ENCODE measurements at regions not wholly inside any gene's neighbourhood (a gene's known extent, or its start where the extent isn't known, plus 50 kb on each side); places are given as distances from the start of the nearest gene placed in this dataset.
"Not testable (repeated sequence)": the region's sequence is repeated elsewhere in the genome, so short reads cannot be mapped to it uniquely, and the experiment has no call there.

DNA sequence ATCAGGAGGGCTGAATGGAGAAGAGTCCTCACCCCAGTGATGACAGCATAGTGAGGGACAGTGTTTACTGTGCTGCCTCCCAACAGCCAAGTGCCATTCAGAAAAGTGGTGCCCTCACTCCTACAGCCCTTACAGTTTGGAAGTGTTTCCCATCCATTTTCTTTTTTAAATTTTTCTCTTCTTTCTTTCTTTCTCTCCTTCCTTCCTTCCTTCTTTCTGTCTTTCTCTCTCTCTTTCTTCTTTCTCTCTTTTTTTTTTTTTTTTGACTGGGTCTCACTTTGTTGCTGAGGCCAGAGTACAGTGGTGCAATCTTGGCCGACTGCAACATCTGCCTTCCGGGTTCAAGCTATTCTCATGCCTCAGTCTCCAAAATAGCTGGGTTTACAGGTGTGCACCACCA lies 755.3 kb downstream of the UQCRFS1 start:
- DNase-seq = no peak

DNA sequence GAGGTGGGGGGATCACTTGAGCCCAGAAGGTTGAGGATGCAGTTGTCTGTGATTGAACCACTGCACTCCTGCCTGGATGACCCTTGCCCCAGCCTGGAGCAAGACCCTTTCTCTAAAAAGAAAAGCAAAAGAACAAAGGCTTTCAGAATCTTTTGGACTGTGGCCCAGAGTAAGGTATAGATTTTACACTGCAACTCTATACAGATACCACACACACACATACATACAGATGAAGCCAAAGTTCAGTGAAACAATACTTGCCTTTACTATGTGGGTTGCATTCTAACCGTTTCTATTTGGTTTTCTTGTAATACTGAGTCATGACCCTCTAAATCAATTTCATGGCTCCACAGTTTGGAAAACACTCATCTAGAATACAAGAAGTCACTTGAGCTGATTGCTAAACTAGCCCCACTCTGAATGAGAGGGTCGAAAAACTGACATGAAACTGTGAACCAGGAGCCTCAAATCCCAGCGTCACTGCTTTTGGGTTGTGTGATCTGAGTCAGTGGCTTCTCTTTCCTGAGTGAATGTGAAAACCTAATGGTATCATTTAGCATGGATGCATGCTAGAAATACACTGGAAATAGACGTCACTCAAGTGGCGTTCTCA lies 756.1 kb downstream of the UQCRFS1 start:
- DNase-seq = no peak

DNA sequence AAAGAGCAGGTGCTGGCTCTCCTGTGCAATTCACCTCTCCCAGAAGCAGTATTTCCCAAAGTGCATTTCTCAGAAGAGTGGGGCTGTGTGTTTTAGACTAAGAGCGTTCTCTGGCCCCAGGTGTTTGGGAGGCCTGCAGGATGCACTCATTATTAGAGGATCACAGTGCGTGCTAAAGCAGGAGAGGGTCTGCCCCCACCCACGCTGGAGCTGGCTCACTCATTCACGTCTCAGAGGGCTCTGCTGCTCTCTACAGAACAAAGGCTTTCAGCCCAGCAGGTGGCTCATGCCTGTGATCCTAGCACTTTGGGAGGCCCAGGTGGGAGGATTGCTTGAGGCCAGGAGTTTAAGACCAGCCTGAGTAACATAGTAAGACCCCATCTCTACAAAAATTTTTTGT lies 756.7 kb downstream of the UQCRFS1 start:
- DNase-seq = no peak

DNA sequence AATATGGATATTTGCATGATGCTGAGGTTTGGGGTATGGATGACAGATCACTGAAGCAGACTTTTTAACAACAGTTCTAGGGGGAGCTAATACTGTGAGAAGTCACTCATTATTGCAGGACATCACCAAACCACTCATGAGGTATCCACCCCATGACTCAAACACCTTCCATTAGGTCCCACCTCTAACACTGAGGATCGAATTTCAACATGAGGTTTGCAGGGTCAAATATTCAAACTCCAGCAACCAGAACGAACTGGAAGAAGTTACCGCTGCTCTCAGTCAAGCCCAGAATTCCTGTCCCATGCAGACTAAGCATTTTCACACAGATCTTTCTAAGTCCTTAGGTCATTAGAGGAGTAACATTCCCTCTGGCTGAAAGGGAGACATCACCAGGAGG lies 758.9 kb downstream of the UQCRFS1 start:
- DNase-seq = no peak

DNA sequence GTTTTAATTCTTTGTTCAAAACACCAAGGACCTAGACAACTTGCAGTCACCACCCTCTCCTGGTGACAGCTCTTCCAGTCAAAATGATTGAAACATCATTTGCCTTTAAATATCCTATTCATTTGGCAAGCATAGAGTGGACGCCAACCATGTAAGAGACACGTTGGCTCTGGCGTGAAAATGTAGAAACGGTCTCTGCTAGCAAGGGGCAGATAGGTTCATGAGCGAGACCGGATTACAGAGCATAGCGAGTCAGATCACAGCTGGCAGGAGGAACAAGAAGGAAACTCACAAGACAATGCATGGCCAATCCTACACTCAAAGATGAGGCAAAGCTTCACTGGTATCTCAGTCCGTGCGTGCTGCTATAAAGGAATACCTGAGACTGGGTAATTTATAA lies 759.5 kb downstream of the UQCRFS1 start:
- DNase-seq = no peak

DNA sequence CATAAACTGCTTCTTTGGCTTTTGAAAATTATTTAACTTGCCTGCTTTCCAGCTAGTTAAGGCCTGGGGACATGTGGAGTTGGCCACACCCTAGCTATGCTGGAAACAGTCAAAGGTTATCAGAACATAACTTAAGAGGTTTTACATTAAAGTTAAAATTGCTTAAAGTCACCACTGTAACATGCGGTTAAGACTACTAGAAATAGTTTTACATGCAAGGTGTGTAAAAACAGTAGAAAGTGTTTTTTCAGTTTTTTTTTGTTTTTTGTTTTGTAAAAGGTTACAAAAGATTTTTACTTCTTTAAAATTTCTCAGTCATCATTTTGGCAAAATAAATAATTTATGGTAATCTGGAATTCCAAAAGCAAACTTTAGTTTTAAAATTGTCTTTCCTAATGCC lies 763.1 kb downstream of the UQCRFS1 start:
- DNase-seq = no peak

DNA sequence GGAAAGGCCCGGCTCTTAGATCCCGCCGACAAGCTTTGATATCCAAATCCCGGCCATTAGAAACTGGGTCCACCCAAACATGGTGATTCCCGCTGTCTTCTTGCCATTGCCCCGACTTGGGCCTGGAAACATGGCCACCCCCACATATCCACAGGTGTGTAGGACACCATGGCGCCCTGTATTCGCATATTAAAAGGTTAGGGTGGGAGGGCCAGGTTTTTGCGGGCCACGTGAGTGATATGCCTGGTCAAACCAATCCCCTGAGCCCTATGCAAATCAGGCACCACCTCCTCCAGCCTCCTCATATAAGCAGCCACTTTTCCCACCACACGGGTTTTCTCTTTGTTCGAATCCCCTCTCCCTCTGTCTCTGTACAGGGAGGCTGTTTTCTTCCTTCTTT lies 766.4 kb downstream of the UQCRFS1 start:
- no peak for DNase-seq

DNA sequence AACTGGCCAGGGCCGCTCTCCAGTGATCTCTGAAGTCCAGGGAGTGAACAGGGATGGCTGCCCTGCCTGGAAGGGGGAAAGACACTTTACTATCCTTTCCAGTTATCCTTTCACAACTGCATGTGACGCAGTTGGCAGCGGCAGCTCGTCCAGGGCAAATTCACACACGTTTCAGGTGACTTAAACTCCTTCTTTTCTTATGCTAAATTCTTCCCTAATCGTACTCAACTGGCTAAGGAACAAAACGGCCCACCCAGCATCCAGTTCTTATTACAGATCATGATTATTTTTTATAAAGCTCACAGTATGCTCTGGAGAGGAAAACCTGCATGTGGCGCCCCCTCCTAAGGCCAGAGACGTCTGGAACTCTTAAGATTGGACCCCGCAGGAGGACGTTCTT lies 767.1 kb downstream of the UQCRFS1 start:
- DNase-seq = no peak

DNA sequence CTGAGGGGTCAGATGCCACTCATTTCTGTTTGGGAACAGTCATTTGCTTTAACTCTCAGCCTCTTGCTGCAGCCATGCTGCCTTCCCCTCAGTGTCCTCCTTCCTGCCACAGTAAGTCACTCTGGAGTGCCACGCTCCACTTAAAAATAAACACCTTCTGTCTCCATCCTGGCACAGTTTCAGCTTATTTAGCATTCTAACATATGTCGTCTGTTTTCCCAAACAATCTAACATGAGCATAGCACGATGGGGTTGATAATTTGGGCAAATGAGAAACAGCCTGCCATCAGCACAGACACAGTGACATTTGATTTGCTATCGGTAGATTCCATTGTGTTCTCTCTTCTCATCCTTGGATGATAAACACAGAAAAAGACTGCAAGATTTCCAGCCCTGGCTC lies 768.6 kb downstream of the UQCRFS1 start:
- DNase-seq = no peak

DNA sequence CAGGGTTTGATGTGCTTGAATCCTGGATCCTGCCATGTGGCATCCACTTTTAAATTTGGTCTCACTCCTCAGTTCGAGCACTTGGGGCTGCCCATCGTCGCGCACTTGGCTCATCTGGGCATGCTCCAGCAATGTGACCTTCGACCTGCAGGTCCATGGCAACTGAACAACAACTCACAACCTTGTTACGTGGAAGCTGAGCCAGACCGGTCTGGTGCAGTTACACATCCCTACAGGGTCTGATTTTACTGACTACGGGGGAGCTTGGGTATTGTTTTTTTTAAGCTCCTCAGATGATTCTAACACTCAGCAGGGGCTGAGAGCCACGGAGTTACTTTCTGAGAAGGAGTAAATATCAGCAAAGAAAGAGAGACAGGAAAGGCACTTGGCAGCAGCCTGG lies 769.6 kb downstream of the UQCRFS1 start:
- DNase-seq = no peak

DNA sequence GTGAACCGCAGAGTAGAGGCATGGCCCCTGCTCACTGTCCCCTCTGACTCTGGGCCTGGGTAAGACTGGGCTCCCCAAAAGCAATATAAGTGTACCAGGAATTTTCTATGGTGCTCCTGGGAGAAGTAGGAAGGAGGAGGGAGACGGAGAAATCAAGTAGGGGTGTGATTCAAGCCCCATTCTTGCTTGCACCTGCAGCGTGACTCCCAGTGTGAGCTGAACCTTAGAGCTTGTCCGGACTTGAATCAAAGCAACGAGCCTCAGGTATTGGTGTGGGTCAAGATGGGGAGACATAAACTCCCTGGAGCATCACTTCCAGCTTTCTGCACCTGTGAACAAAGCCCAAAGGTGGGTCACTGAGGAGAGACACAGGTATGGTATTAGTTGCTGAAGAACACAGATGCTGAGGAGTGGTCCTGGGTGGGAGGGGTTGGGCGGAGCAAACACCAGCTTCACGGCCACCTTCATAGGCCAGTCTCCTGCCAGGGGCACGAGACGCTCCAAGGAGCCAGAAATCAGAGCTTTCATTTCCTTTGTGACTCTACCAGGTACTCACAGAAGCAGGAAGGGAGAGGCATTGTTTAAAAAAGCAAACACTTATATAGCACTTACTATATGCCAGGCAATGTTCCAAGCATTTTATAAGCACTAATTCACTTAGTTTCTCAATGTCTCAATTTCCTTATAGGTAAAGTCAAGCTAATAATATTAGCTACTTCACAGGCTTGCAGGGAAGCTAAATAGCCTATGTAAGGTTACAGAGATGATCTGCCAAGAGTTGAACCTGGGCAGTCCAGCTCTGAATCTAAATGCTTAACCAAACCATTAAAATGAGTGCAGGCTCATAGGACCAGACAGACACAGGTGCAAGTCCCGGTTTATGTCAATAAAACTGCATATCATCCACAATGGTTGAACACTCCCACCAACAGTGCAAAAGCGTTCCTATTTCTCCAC lies 775.3 kb downstream of the UQCRFS1 start:
- DNase-seq = no peak

DNA sequence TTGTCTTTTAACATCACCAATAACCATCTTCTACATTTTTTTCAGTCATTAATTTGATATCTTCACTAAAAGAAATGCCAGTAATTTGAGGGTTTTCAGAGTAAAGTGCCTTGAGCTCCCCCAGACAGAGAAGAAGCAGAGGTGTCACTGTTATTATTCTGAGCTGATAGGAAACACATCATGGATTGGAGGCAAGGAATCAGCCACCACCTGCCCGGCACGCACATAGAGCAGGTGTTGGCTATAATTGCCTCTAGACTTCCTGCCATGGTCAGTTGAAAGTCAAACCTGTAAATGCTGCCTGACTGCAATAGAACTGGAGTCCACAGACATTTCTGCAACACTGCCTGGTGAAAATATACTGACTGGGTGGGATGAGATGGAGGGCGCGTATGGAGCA lies 776.6 kb downstream of the UQCRFS1 start:
- no peak for DNase-seq

DNA sequence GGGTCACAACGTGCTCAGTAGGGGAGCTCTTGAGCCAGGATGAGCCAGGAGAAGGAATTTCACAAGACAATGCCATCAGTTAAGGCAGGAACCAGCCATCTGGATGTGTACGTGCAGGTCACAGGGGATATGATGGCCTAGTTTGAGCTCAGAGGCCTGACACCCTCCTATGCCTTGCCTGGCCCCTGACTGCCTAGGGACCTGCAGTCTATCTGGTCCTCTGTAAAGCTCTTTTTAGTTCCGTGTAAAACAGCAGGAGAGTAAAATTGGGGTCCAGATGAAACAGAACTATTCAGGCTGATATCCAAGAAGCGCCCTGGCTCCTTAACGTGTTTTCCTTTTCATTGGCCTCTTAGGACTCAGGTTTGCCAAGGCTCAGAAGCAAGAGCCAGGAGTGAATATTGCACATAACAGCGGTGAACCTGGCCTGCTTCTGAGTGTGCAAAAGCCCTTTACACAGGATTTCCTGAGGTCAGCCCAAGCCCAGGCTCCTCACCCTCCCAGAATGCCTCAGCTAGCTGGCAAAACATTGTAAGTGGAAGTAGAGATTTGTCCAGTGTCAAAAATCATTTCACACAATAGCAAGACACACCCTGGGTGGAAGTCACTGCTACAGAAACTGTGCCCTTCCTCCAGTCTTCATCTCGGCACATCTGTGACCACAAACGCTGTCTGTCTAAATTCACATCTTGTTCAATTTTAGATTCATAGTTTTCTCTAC lies 777.2 kb downstream of the UQCRFS1 start:
- DNase-seq = no peak

DNA sequence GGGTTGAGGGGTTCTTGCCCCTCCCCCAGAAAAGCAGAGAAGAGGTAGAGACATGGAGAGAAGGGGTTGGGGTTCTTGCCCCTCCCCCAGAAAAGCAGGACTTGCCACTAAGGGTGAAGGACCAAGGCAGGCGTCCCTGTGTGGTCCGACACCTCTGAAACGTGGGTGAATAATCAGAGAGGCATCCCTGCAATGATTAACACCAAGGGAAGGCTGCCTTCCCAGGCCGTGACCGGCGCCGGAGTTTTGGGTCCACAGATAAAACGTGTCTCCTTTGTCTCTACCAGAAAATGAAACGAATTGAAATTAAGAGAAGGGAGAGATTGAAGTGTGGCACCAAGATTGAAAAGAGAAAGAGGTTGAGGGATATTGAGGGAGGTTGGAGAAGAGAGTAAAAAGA lies 778.2 kb downstream of the UQCRFS1 start:
- DNase-seq = not testable (repeated sequence)

DNA sequence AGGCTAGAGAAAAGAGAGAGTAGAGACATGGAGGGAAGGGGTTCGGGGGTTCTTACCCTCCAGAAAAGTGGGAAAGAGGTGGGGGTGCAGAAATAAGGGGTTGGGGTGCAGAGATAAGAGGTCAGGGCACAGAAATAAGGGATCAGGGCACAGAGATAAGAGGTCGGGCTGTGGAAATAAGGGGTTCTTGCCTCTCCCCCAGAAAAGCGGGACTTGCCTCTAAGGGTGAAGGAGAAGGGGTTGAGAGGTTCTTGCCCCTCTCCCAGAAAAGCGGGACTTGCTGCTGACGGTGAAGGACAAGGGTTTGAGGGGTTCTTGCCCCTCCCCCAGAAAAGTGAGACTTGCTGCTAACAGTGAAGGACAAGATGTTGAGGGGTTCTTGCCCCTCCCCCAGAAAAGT lies 778.6 kb downstream of the UQCRFS1 start:
- not testable (repeated sequence) for DNase-seq

DNA sequence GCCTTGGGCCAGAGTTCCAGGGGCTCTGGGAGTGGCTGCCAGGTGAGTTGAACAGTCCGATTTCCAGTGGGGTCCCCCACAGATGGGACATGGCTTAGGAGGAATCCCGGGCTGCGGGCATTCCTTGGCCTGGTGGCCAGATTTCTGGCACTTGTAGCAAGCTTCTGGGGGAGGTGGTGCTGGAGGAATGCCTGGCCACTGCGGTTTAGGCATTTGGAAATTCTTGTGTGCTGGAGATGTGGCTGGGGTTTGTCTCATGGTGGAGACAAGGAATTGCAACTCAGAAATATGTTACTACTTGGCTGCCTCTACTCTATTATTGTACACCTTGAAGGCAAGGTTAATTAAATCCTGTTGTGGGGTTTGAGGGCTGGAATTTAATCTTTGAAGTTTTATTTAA lies 779.8 kb downstream of the UQCRFS1 start:
- not testable (repeated sequence) for DNase-seq

DNA sequence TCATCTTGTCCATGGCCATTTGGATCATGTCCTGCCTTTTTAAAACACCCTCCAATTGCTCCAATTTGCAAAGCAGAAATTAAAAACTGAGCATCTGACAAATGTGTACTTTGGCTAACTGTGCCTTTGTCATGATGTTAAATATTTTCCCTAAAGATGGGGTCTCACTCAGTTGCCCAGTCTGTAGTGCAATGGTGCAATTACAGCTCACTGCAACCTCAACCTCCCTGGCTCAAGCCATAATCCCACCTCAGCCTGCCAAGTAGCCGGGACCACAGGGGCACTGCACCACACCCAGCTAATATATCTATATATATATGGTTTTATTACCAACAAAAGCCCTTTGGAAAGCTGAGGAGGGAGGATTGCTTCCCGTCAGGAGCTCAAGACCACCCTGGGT lies 782.7 kb downstream of the UQCRFS1 start:
- no peak for DNase-seq

DNA sequence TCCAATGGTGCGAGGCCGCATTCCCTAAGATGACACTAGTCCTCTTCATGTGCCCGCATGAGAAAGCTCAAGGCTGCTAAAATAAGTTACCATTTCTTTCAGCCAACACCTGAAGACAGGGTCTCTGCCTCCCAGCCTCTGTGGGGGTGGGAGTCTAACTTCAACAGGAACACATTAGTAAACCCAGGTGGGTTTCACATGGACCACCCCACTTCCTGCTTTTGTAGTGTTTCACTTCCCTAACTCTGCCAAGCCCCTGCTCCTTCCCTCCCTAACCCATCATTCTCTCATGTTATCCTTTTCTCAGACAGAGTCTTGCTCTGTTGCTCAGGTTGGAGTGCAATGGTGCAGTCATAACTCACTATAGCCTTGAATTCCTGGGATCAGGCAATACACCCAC lies 783.6 kb downstream of the UQCRFS1 start:
- DNase-seq = no peak

DNA sequence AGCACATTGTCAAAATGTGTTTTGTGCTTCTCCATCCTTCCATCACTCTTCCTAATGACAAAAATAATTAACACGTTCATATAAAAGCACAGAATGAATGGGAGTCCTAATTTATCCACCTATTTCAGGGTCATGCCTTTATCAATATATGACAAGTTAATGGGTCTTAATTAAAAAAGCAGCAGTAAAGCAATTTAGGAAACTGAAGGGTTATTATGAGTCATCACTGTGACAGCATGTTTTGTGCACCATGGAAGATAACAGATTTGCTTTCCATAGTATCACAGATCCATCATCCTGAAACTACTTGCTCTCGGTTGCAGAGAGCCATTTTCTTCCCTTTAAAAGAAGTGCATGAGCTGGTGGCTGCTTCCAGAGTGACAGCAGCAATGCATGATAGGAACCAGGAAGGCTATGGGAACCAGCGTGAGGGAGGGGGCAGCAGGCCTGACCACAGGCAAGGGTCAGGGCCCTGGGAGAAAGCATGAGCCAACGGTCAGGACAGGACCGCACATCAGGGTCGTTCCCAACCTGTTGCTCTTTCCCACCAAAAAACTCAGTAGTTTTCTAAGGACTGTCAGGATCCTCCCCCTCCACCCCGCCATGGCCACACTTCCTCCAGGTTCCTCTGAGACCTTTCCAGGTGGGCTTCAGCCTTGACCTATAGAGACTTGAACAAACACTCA lies 784.1 kb downstream of the UQCRFS1 start:
- no peak for DNase-seq

DNA sequence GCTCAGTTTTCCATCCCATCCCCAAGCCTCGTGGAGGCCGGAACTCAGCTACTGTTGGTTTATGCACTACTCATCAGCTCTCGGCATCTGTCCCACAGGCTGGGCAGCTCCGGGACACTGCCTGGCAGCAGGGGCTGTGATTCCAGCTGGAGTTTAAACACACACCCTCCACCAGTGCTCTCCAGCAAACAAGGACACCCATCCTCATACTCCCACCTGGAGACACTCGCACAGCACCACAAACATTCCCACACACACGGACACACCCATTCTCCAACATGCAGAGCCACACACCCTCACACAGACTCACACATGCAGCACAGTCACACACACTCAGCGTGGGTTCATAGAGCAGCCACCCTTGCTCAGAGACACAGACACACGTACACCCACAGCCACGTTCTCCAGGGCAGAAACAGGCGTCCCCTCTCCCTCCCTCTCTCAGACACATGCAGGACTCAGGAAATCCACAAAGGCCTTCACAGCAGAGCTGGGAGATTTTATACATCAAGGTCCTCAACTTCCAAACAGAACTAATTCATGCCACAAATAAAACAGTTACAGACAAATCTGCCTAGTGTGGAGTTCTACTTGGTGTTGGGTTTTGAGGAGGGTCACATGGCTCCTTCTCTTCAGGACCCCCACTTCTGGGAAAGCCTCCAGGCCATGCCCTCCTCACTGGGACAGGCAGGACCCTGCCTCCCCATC lies 785.4 kb downstream of the UQCRFS1 start:
- no peak for DNase-seq

DNA sequence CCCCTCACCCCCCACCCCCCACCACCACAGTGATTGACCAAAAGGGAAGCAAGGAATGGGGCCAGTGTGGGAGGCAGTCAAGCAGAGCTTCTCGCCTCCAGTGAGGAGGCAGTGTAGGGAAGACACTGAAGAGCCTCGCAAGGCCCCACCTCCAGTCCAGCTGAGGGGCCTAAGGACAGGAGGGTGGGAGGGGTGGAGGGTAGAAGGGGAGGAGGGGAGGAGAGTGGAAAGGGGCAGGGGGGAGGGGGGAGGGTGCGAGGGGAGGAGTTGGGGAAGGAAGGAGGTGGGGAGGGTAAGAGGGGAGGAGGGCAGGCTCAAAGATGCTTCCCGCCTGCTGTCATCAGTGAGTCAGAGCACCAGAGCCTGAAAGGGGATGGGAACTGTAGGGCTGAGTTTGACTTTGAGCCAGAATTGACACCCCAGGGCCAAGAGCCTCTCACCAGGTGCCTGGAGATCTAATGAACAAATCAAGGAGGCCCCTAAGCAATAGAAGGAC lies 786.2 kb downstream of the UQCRFS1 start:
- no peak for DNase-seq

DNA sequence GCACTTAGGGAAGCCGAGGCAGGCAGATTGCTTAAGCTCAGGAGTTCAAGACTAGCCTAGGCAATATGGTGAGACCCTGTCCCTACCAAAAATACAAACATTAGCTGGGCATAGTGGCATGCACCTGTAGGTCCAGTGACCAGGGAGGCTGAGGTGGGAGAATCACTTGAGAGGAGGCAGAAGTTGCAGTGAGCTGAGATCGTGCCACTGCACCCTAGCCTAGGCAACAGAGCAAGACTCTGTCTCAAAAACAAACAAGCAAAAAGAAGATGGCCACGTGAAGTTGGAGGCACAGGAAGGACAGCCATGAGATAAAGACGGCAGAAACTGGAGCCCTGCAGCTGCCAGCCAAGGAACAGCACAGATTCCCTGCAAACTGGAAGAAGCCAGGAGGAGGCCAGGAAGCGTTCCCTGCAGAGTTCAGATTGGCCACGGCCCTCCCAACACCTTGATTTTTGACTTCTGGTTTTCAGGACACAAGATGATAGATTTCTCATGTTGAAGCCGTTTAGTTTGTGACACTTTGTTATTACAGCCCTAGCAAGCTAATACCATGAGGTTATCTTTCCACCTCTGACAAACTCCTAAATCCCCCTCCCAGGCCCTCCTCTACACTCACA lies 786.7 kb downstream of the UQCRFS1 start:
- no peak for DNase-seq
